ENCODE measurements at regions not wholly inside any gene's neighbourhood (a gene's known extent, or its start where the extent isn't known, plus 50 kb on each side); places are given as distances from the start of the nearest gene placed in this dataset.

- no peak for DNase-seq
Observed at GRCh38 chr3:72590732-72591221, 257.5 kb downstream of the SHQ1 start.

GRCh38 chr3:72587282-72587681 lies 261.0 kb downstream of the SHQ1 start:
- no peak for DNase-seq

DNA sequence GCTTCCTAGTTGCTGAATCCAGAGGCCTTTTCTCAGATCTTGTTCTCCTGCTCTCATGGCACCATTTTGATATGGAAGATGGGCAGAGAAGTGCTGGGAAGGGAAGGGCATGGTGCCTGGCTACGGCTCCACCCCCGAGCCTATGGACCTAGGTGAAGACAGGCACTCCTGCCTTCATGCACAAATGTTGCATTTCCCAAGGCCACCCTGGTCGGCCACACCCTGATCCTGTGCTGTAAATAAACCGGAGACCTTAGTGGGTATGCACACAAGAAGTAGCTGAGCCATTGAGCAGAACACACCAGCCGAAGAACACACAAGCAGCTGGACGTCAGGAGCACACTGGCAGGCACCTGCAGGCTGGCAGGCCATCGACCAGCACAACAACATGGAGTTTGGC lies 261.6 kb downstream of the SHQ1 start:
- no peak for DNase-seq

DNA sequence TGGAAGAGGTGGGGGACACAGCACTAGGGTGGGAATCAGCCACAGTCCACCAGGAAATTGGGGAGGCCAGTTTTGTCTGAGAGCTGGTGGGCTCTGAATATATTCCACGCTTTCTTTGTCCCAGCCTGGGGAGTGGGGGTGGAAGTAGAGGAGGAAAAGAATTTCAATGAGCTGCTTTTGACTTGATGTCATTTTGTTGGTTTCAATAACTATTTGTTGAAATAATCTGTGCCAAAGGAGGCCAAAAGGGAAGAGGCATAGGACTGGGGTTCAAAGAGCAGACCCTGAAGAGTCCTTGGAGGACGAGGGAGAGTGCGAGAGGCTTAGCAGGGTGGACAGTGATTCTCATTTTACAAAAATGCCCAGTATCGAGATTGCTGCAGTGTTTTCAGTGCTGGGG lies 262.3 kb downstream of the SHQ1 start:
- no peak for DNase-seq

DNA sequence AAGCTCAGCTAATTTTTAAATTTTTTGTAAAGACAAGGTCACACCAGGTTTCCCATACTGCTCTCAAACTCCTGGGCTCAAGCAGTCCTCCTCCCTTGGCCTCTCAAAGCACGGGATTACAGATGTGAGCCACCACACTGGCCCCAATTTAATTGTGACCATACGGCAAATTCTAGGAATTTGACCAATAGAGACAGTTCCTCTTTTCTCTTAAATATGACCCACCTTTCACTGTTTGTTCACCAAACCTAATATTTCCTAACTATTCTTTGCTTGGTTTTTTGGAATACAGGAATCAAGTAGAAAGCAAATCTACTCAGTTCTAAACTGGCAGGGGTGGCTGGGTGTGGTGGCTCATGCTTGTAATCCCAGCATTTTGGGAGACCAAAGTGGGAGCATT lies 264.0 kb downstream of the SHQ1 start:
- no peak for DNase-seq

DNA sequence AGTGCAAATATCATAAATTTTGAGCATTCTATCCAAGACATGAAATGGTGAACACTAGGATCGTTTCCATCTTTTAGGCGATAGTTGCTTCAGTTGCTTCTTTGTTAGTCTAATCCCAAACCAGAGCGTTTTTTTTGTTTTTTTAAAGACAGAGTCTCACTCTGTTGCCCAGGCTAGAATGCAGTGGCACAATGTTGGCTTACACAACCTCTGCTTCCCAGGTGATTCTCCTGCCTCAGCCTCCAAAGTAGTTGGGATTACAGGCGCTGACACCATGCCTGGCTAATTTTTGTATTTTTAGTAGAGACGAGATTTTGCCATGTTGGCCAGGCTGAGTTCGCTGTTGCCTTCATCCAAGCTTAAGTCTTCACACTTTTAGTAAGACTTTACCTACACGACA lies 265.3 kb downstream of the SHQ1 start:
- DNase-seq: no peak

GRCh38 chr3:72582211-72582878 lies 265.9 kb downstream of the SHQ1 start:
- no peak for DNase-seq

GRCh38 chr3:72580900-72581299 lies 267.3 kb downstream of the SHQ1 start:
- no peak for DNase-seq

GRCh38 chr3:72580246-72580756 lies 267.9 kb downstream of the SHQ1 start:
- no peak for DNase-seq

- no peak for DNase-seq
Observed at GRCh38 chr3:72579581-72580245, 268.5 kb downstream of the SHQ1 start.

DNA sequence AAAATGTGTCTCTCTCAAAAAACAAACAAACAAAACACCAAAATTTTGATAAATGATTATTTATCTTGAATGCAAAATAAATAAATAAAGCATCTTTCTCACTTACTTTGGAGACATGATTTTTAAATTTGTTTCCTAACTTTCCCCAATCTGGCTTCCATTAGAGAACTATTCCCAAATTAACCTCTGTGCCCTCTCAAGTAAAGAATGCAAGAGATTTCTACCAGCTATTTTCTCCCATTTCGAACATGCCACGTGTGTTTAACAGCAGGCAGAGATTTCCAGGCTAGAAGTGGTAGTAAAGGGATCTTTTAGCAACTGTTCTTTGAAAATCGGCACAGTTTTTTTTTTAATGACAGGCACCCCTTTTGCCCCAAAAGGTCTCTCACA lies 269.1 kb downstream of the SHQ1 start:
- DNase-seq: no peak

DNA sequence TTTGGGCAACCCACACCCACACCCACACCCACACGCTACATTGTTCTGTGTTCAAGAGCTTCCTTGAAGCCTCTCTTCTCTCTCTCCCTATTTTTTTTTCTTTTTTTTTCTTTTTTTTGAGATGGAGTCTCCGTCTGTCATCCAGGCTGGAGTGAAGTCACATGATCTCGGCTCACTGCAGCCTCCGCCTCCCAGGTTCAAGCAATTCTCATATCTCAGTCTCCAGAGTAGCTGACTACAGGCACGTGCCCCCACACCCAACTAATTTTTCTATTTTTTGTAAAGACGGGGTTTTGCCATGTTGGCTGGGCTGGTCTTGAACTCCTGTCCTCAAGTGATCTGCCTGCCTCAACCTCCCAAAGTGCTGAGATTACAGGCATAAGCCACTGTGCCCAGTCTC lies 271.1 kb downstream of the SHQ1 start:
- no peak for DNase-seq

DNA sequence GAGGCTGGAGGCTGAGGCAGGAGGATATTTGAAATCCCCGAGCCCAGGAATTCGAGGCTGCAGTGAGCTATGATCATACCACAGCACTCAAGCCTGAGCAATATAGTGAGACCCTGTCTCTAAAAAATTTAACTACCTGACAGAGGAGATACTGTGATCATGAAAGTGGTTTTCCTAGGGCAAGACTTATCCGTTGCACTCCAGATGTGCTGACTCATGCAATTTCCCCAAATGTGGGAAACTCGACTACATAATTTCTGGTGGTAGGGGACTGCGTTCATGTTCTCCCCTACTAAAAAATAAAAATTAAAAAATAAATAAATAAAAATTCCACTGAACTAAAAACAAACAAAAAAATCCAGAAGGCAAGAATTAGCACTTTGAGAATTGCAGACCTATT lies 271.7 kb downstream of the SHQ1 start:
- no peak for DNase-seq

DNA sequence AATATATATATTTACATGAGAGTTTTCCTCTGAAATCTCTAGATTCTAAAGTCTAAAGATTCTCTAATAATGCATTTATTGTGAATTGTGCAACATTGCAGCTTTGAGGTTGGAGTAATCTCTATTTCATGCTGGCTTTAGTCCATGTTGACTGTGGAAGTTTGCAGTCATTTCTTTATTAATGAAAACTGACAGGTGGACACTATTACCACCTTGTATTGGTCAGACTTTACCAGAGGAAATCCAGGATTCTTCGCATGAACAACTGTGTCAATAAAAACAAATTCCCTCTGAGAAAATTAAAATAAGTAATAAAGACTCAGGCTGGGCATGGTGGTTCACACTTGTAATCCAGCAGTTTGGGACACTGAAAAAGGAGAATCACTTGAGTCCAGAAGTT lies 274.1 kb downstream of the SHQ1 start:
- no peak for DNase-seq

DNA sequence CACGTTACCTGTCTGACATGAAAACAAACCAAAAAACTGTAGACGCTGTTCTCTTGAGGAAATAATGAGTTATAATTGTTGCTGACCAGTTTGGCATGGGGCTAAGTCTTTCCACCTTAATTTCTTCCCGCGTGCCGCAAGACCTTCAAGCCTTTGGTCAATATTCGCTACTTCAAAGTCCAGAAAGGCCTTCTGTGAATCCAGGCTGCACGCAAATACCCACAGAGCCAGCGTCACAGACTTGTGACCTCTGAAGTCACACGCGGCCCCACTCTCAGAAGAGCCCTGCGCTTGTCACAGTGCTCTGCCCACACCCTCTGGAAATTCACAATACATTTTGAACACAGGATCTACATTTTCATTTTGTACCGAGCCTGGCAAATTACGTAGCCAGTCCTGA lies 275.2 kb downstream of the SHQ1 start:
- no peak for DNase-seq

- no peak for DNase-seq
Observed at GRCh38 chr3:72572489-72573007, 275.7 kb downstream of the SHQ1 start.

- DNase-seq: no peak
Observed at GRCh38 chr3:72571638-72572114, 276.6 kb downstream of the SHQ1 start.

DNA sequence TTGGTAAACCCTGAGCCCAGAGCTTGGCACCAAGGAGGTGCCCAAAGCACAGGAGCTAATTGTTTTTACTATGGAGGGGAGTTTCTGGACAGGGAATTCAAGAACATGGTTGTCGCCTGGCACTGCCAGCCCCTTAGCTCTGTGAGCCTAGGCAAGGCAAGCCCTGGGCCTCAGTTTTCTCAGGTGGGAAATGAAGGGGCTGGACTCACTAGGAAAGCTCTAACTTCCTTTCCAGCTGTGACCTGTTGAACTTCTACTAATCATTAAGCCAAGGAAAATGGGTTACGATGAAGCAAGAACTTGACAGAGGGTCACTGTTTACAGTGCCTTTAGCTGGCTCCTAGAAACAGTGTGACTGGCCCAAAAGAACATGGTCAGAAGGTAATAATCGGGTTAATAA lies 277.2 kb downstream of the SHQ1 start:
- DNase-seq: no peak

DNA sequence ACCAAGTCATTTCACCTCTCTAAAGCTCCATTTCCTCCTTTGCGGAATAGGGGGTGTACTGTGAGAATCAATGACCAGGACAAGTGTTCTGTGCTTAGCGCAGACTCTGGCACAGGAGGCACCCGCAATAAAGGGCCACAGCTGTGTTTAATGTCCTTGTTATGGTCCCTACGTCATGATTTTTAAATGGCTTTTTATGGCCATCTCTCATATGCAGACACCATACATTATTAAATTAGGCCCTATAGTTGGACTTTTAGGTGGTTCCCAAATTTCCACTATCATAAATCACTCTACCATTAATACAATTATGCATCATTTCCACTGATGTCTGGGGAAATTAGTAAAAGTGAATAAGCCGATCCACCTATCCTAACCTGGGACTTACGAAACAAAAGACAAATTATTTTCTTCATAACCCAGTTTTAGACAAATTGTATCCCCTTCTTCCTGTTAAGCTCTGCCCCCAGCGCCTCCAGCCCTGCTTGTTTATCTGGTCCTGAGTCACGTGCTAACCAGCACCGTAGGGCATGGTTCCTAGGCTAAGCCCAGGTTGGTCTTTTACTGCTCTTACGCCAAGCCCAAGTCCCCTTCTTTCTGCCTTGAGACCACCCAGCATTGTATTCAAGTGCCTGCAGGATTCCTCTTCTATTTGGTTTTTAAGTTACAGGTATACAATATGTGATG lies 278.3 kb downstream of the SHQ1 start:
- DNase-seq: no peak

DNA sequence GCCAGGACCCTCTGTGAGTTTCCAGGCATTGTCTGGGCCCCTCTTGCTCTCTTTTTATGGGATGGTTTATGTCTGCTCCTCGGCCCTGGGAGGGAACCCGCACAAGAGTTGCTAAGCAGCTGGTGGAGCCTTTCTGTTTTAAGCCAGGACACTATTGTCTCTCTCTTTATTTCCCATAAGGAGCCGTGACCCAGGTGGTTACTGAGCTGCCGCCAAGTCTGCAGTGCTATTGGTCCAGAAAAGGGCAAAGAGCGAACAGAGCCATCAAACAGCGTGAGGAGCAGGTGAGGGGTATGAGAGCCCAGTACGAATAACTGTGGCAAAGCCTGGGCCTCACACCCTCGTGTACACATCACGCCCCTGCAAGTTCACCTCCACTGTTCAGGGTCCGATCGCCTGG lies 280.2 kb downstream of the SHQ1 start:
- no peak for DNase-seq

GRCh38 chr3:72567474-72567873 lies 280.8 kb downstream of the SHQ1 start:
- no peak for DNase-seq

GRCh38 chr3:72565593-72565992 lies 282.7 kb downstream of the SHQ1 start:
- no peak for DNase-seq

- DNase-seq: no peak
Observed at GRCh38 chr3:72563690-72564370, 284.4 kb downstream of the SHQ1 start.
